Activated B cell treated with CpG ODN at 0.5 μM for 24 hours (primary cell): ENCODE measurements at regions not wholly inside any gene's neighbourhood (a gene's known extent, or its start where the extent isn't known, plus 50 kb on each side); places are given as distances from the start of the nearest gene placed in this dataset.
"Not testable (repeated sequence)": the region's sequence is repeated elsewhere in the genome, so short reads cannot be mapped to it uniquely, and the experiment has no call there.

Source experiments
- ATAC-seq: fragments of 200-7000 bp; cut with Tn5 transposase; one replicate; pipeline ENCODE4 v1.10.0; 2021; ENCODE audit warnings: low read depth, mild to moderate bottlenecking, moderate library complexity
- CTCF ChIA-PET: fragments of 350-600 bp; sonication (Branson Sonifier 250); formaldehyde crosslinking; loops from one replicate; lab custom pipeline; 2021; ENCODE audit warnings: antibody characterized with exemption; lab: Charles Lee
- POLR2A ChIA-PET: fragments of 350-600 bp; sonication (Branson Sonifier 250); formaldehyde crosslinking; loops from one replicate; lab custom pipeline; 2021; ENCODE audit warnings: antibody characterized with exemption; lab: Charles Lee
- DNase-seq: peaks from one replicate; pipeline ENCODE4 v3.0.0; 2022
- H3K27ac Mint-ChIP-seq: one replicate; pipeline ENCODE4 v1.8.0; 2020; ENCODE audit warnings: mixed read lengths
- H3K27me3 Mint-ChIP-seq: one replicate; pipeline ENCODE4 v1.8.0; 2021; ENCODE audit warnings: mixed read lengths
- H3K36me3 Mint-ChIP-seq: one replicate; pipeline ENCODE4 v1.8.0; 2021; ENCODE audit warnings: low read depth, mixed read lengths
- H3K4me1 Mint-ChIP-seq: one replicate; pipeline ENCODE4 v1.8.0; 2021; ENCODE audit warnings: mixed read lengths
- H3K4me3 Mint-ChIP-seq: one replicate; pipeline ENCODE4 v1.8.0; 2020; ENCODE audit warnings: mild to moderate bottlenecking, mixed read lengths
- H3K9me3 Mint-ChIP-seq: one replicate; pipeline ENCODE4 v1.8.0; 2020; ENCODE audit warnings: mixed read lengths
- intact Hi-C: fragments of 100-400 bp; cut with micrococcal nuclease; formaldehyde crosslinking; loops from one replicate; pipeline ENCODE4 v1.15.1; 2024
- TF ChIP-seq, protein P1 (sequence below): fragments of 200-600 bp; IDR thresholded peaks from one replicate; pipeline ENCODE4 v1.8.0; 2022; ENCODE audit warnings: antibody characterized with exemption, mild to moderate bottlenecking

DNA sequence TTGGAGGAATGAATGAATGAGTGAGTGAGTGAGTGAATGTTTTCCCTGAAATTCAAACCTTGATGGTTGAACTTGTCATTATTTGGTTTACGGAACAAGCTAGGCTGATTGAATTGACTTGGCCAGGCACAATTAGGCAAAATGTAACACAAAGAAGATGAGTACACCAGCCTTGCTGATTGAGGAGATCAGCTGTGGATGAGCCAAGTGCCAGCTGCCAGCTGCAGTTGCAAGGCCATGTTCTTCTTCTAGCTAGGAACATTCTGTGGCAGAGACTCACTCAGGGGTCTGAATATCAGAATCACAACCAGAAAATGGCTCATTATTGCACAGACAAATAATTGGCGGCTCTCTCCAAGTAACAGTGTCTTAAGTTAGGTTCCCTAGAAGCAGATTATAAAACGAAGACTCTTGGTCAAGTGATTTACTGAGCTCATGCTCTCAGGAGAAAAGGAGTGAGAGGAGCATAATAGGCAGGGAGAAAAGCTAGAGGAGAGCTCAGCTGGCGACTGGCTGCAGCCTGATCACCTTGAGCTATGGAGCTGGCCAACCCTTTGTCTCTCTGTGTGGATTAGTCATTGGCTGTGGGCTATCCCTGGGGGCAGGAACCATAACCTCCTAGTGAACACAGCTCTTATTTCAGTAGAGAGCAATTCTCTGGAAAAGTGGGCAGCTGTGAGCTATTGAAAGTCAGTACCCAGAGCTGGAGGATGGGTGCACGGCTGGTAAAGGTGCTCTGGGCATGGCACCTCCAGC is 225.3 kb upstream of the SERP2 start:
- no peaks in the 10 kb centered on the region for H3K36me3 Mint-ChIP-seq
- POLR2A ChIA-PET: no interaction called here

DNA sequence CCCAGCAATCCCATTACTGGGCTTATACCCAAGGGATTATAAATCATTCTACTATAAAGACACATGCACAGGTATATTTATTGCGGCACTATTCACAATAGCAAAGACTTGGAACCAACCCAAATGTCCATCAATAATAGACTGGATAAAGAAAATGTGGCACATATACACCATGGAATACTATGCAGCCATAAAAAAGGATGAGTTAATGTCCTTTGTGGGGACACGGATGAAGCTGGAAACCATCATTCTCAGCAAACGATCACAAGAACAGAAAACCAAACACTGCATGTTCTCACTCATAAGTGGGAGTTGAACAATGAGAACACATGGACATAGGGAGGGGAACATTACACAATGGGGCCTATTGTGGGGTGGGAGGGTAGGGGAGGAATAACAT is 224.4 kb upstream of the SERP2 start:
- intact Hi-C loops: loop anchor here (10.0 kb wide), 3 partner anchors 836 to 1874 kb away; partner anchors contain the start of genes AKAP11, COG3, GPALPP1 and NUFIP1
- H3K27me3 Mint-ChIP-seq, ATAC-seq, H3K36me3 Mint-ChIP-seq, H3K4me3 Mint-ChIP-seq, H3K27ac Mint-ChIP-seq, POLR2A ChIA-PET, H3K9me3 Mint-ChIP-seq, CTCF ChIA-PET, DNase-seq: not testable (repeated sequence)
- H3K4me1 Mint-ChIP-seq: peaks cover 21% of the 10 kb centered on the region

More for the DNA sequence above, 225.3 kb upstream of the SERP2 start:
- intact Hi-C loops: loop anchor here (10.0 kb wide), 3 partner anchors 836 to 1874 kb away; partner anchors contain the start of genes AKAP11, COG3, GPALPP1 and NUFIP1
- Mint-ChIP-seq H3K27me3 (peaks cover under 1% of the 10 kb centered on the region), H3K4me3 (no peak overlapping the region), H3K4me1 (peaks cover 21% of the 10 kb centered on the region), H3K27ac (no peak overlapping the region), H3K9me3 (peaks cover 3% of the 10 kb centered on the region)
- no peak for DNase-seq
- CTCF ChIA-PET: no interaction called here
- TF ChIP-seq, protein P1, sequence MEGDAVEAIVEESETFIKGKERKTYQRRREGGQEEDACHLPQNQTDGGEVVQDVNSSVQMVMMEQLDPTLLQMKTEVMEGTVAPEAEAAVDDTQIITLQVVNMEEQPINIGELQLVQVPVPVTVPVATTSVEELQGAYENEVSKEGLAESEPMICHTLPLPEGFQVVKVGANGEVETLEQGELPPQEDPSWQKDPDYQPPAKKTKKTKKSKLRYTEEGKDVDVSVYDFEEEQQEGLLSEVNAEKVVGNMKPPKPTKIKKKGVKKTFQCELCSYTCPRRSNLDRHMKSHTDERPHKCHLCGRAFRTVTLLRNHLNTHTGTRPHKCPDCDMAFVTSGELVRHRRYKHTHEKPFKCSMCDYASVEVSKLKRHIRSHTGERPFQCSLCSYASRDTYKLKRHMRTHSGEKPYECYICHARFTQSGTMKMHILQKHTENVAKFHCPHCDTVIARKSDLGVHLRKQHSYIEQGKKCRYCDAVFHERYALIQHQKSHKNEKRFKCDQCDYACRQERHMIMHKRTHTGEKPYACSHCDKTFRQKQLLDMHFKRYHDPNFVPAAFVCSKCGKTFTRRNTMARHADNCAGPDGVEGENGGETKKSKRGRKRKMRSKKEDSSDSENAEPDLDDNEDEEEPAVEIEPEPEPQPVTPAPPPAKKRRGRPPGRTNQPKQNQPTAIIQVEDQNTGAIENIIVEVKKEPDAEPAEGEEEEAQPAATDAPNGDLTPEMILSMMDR: no peak
- no peak for ATAC-seq

DNA sequence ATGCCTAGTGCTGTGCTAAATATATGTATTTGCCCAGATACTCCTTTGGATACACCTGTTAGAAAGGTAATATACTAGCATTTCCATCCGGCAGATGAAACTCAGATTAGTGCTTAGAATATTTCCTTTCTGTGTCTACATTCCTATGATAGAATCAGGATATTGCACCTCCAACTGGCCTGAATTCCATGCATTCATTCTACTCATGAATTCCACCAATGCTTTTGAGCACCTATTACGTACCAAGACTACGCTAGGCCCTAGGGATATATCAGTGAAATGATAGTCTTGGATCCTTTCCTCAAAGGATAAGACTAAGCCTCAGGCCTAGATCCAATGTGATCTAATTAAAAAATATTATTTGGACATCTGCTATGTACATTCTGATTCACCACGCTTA is 223.8 kb upstream of the SERP2 start:
- ChIA-PET CTCF (no interaction called here), POLR2A (no interaction called here)
- H3K4me1 Mint-ChIP-seq: peaks cover 21% of the 10 kb centered on the region
- ATAC-seq: no peak
- no peaks in the 10 kb centered on the region for H3K27me3 Mint-ChIP-seq
- DNase-seq: no peak
- no peak overlapping the region for H3K4me3 Mint-ChIP-seq
- intact Hi-C loops: loop anchor here (10.0 kb wide), 3 partner anchors 835 to 1875 kb away; partner anchors contain the start of genes AKAP11, COG3, GPALPP1 and NUFIP1
- H3K27ac Mint-ChIP-seq: no peak overlapping the region
- TF ChIP-seq, protein P1: no peak
- peaks cover 3% of the 10 kb centered on the region for H3K9me3 Mint-ChIP-seq
- no peaks in the 10 kb centered on the region for H3K36me3 Mint-ChIP-seq

DNA sequence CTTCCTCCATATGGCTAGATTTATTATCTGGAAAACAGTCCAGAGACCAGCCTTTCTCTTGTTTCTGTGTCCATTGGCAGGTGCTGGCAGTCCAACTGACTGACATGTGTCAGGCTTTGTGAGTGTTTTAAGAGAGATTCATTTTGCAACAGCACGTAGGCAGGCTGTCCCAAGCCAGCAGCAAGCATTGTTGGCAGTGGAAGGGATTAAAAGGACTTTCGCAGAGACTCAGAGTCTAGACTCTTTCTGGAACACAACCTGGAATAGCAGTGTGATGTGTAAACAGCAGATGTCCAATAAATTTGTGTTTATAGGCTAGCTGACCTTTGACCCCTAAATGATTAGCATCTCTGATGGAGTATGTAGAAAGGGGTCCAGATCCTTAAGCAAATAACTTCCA is 222.2 kb upstream of the SERP2 start:
- ATAC-seq (no peak), DNase-seq (no peak)
- Mint-ChIP-seq H3K4me1 (peaks cover 9% of the 10 kb centered on the region), H3K27ac (no peak overlapping the region), H3K4me3 (no peak overlapping the region), H3K27me3 (peaks cover 4% of the 10 kb centered on the region), H3K36me3 (no peaks in the 10 kb centered on the region), H3K9me3 (peaks cover 1% of the 10 kb centered on the region)
- POLR2A ChIA-PET: no interaction called here
- intact Hi-C loops: no loop called here
- TF ChIP-seq, protein P1: no peak
- CTCF ChIA-PET: no interaction called here

DNA sequence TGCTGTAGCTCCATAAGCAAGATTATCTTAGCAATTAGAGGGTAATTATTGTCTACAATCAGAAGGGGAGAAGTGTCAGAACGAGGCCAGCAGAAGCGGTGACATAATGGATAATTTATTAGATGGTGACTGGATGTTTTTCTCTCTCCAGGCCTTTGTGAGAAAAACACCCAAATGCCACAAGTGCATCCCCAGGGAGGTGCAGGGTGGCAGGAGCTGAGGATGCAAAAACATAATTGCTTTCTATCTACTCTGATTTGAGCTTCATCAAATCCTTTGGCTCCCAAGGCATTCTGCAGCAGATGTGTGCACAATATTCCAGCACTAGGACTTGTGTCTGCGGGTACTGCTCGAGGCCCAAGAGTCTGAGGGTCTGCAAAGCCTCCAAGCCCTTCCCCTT is 220.1 kb upstream of the SERP2 start:
- TF ChIP-seq, protein P1: no peak
- CTCF ChIA-PET: no interaction called here
- H3K4me1 Mint-ChIP-seq: no peaks in the 10 kb centered on the region
- DNase-seq (no peak), ATAC-seq (no peak)
- no peaks in the 10 kb centered on the region for H3K9me3 Mint-ChIP-seq
- H3K27me3 Mint-ChIP-seq: peaks cover 4% of the 10 kb centered on the region
- intact Hi-C loops: no loop called here
- no peaks in the 10 kb centered on the region for H3K36me3 Mint-ChIP-seq
- no peak overlapping the region for H3K4me3 Mint-ChIP-seq
- H3K27ac Mint-ChIP-seq: no peak overlapping the region
- POLR2A ChIA-PET: no interaction called here
